IPS-15b (cell line): ENCODE measurements at regions not wholly inside any gene's neighbourhood (a gene's known extent, or its start where the extent isn't known, plus 50 kb on each side); places are given as distances from the start of the nearest gene placed in this dataset.
"Not testable (repeated sequence)": the region's sequence is repeated elsewhere in the genome, so short reads cannot be mapped to it uniquely, and the experiment has no call there.

ENCODE experiments used
- H3K27me3 ChIP-seq: one replicate; pipeline ENCODE4 v1.6.1; 2013; ENCODE audit warnings: low read length; ENCODE audit not compliant: control insufficient read depth, insufficient read depth
- H3K36me3 ChIP-seq: one replicate; pipeline ENCODE4 v1.6.1; 2013; ENCODE audit warnings: low read length; ENCODE audit not compliant: control insufficient read depth, insufficient read depth
- H3K4me1 ChIP-seq: one replicate; pipeline ENCODE4 v1.6.1; 2013; ENCODE audit warnings: mild to moderate bottlenecking, low read length; ENCODE audit not compliant: control insufficient read depth, insufficient read depth
- H3K4me3 ChIP-seq: one replicate; pipeline ENCODE4 v1.5.1; 2013; ENCODE audit warnings: low read depth, low read length
- H3K9ac ChIP-seq: one replicate; pipeline ENCODE4 v1.6.1; 2013; ENCODE audit warnings: low read depth, mild to moderate bottlenecking, low read length
- H3K9me3 ChIP-seq: one replicate; pipeline ENCODE4 v1.6.1; 2013; ENCODE audit warnings: mild to moderate bottlenecking, low read length; ENCODE audit not compliant: control insufficient read depth, insufficient read depth

GRCh38 chr10:9056521-9056920, 1002.0 kb downstream of the GATA3 start:
- no peaks in the 10 kb centered on the region for H3K36me3 ChIP-seq

GRCh38 chr10:9057293-9057692, 1002.8 kb downstream of the GATA3 start:
- H3K27me3 ChIP-seq, H3K4me3 ChIP-seq, H3K36me3 ChIP-seq, H3K9ac ChIP-seq, H3K4me1 ChIP-seq, H3K9me3 ChIP-seq: not testable (repeated sequence)

More at GRCh38 chr10:9056521-9056920, 1002.0 kb downstream of the GATA3 start:
- Histone ChIP-seq H3K4me1 (no peaks in the 10 kb centered on the region), H3K9me3 (no peaks in the 10 kb centered on the region), H3K27me3 (no peaks in the 10 kb centered on the region), H3K9ac (no peak overlapping the region), H3K4me3 (no peak overlapping the region)

GRCh38 chr10:9060314-9060713, 1005.8 kb downstream of the GATA3 start:
- no peaks in the 10 kb centered on the region for H3K27me3 ChIP-seq
- no peaks in the 10 kb centered on the region for H3K36me3 ChIP-seq
- no peak overlapping the region for H3K9ac ChIP-seq
- H3K9me3 ChIP-seq = no peaks in the 10 kb centered on the region
- no peak overlapping the region for H3K4me3 ChIP-seq
- no peaks in the 10 kb centered on the region for H3K4me1 ChIP-seq

- H3K27me3 ChIP-seq = no peaks in the 10 kb centered on the region
- no peaks in the 10 kb centered on the region for H3K4me1 ChIP-seq
- H3K9me3 ChIP-seq = no peaks in the 10 kb centered on the region
- no peak overlapping the region for H3K4me3 ChIP-seq
- no peaks in the 10 kb centered on the region for H3K36me3 ChIP-seq
- no peak overlapping the region for H3K9ac ChIP-seq
Measured at GRCh38 chr10:9061871-9062270, 1007.4 kb downstream of the GATA3 start.

GRCh38 chr10:9066152-9066551, 1011.7 kb downstream of the GATA3 start:
- Histone ChIP-seq H3K4me3 (no peak overlapping the region), H3K36me3 (no peaks in the 10 kb centered on the region), H3K9ac (no peak overlapping the region), H3K27me3 (no peaks in the 10 kb centered on the region), H3K9me3 (no peaks in the 10 kb centered on the region), H3K4me1 (no peaks in the 10 kb centered on the region)

GRCh38 chr10:9068003-9068402, 1013.5 kb downstream of the GATA3 start:
- Histone ChIP-seq H3K27me3 (no peaks in the 10 kb centered on the region), H3K36me3 (no peaks in the 10 kb centered on the region), H3K4me1 (no peaks in the 10 kb centered on the region), H3K9me3 (no peaks in the 10 kb centered on the region), H3K4me3 (no peak overlapping the region), H3K9ac (no peak overlapping the region)

GRCh38 chr10:9069136-9069535, 1014.6 kb downstream of the GATA3 start:
- Histone ChIP-seq H3K36me3 (no peaks in the 10 kb centered on the region), H3K9me3 (no peaks in the 10 kb centered on the region), H3K9ac (no peak overlapping the region), H3K4me1 (no peaks in the 10 kb centered on the region), H3K4me3 (no peak overlapping the region), H3K27me3 (no peaks in the 10 kb centered on the region)

GRCh38 chr10:9075420-9075819, 1020.9 kb downstream of the GATA3 start:
- no peaks in the 10 kb centered on the region for H3K36me3 ChIP-seq
- H3K27me3 ChIP-seq = no peaks in the 10 kb centered on the region

GRCh38 chr10:9076066-9076465, 1021.6 kb downstream of the GATA3 start:
- Histone ChIP-seq H3K9me3 (no peaks in the 10 kb centered on the region), H3K9ac (no peak overlapping the region)

More at GRCh38 chr10:9075420-9075819, 1020.9 kb downstream of the GATA3 start:
- Histone ChIP-seq H3K4me3 (no peak overlapping the region), H3K4me1 (no peaks in the 10 kb centered on the region), H3K9me3 (no peaks in the 10 kb centered on the region), H3K9ac (no peak overlapping the region)

GRCh38 chr10:9081253-9081652, 1026.8 kb downstream of the GATA3 start:
- H3K27me3 ChIP-seq = peaks cover 3% of the 10 kb centered on the region
- no peaks in the 10 kb centered on the region for H3K4me1 ChIP-seq
- no peak overlapping the region for H3K9ac ChIP-seq
- H3K4me3 ChIP-seq = no peak overlapping the region
- no peaks in the 10 kb centered on the region for H3K36me3 ChIP-seq
- no peaks in the 10 kb centered on the region for H3K9me3 ChIP-seq

More at GRCh38 chr10:9076066-9076465, 1021.6 kb downstream of the GATA3 start:
- H3K36me3 ChIP-seq = no peaks in the 10 kb centered on the region
- no peaks in the 10 kb centered on the region for H3K27me3 ChIP-seq
- H3K4me3 ChIP-seq = no peak overlapping the region
- H3K4me1 ChIP-seq = no peaks in the 10 kb centered on the region

- no peaks in the 10 kb centered on the region for H3K9me3 ChIP-seq
- no peak overlapping the region for H3K4me3 ChIP-seq
- peaks cover 3% of the 10 kb centered on the region for H3K27me3 ChIP-seq
- H3K4me1 ChIP-seq = no peaks in the 10 kb centered on the region
- no peak overlapping the region for H3K9ac ChIP-seq
- H3K36me3 ChIP-seq = no peaks in the 10 kb centered on the region
Measured at GRCh38 chr10:9081961-9082360, 1027.5 kb downstream of the GATA3 start.

- Histone ChIP-seq H3K27me3 (peaks cover 60% of the 10 kb centered on the region), H3K4me1 (no peaks in the 10 kb centered on the region), H3K36me3 (no peaks in the 10 kb centered on the region), H3K9me3 (no peaks in the 10 kb centered on the region), H3K4me3 (no peak overlapping the region), H3K9ac (no peak overlapping the region)
Measured at GRCh38 chr10:9091530-9092093, 1037.1 kb downstream of the GATA3 start.
